ENCODE measurements at regions not wholly inside any gene's neighbourhood (a gene's known extent, or its start where the extent isn't known, plus 50 kb on each side); places are given as distances from the start of the nearest gene placed in this dataset.

GRCh38 chr4:28354880-28355656, 1494.4 kb downstream of the STIM2 start:
- DNase-seq: no peak

- no peak for DNase-seq
Observed at GRCh38 chr4:28357990-28358389, 1497.3 kb downstream of the STIM2 start.

- DNase-seq: no peak
Observed at GRCh38 chr4:28358606-28359005, 1498.0 kb downstream of the STIM2 start.

GRCh38 chr4:28360681-28361080, 1500.0 kb downstream of the STIM2 start:
- no peak for DNase-seq

- DNase-seq: no peak
Observed at GRCh38 chr4:28362169-28362568, 1501.5 kb downstream of the STIM2 start.

- DNase-seq: no peak
Observed at GRCh38 chr4:28369499-28369898, 1508.9 kb downstream of the STIM2 start.

- DNase-seq: no peak
Observed at GRCh38 chr4:28373191-28373590, 1512.5 kb downstream of the STIM2 start.

GRCh38 chr4:28373601-28374000, 1513.0 kb downstream of the STIM2 start:
- DNase-seq: no peak

- DNase-seq: no peak
Observed at GRCh38 chr4:28378109-28378830, 1517.6 kb downstream of the STIM2 start.

GRCh38 chr4:28385801-28386200, 1525.2 kb downstream of the STIM2 start:
- no peak for DNase-seq

GRCh38 chr4:28386776-28387175, 1526.1 kb downstream of the STIM2 start:
- no peak for DNase-seq

- no peak for DNase-seq
Observed at GRCh38 chr4:28388471-28388870, 1527.8 kb downstream of the STIM2 start.

GRCh38 chr4:28391877-28392276, 1531.2 kb downstream of the STIM2 start:
- DNase-seq: no peak

GRCh38 chr4:28402751-28403150, 1542.1 kb downstream of the STIM2 start:
- no peak for DNase-seq

GRCh38 chr4:28421221-28421620, 1560.6 kb downstream of the STIM2 start:
- DNase-seq: no peak

GRCh38 chr4:28426251-28426650, 1565.6 kb downstream of the STIM2 start:
- DNase-seq: no peak

GRCh38 chr4:28427306-28428085, 1566.9 kb downstream of the STIM2 start:
- no peak for DNase-seq

GRCh38 chr4:28432348-28433025, 1571.8 kb downstream of the STIM2 start:
- no peak for DNase-seq

GRCh38 chr4:28435314-28435713, 1574.7 kb downstream of the STIM2 start:
- no peak for DNase-seq

GRCh38 chr4:28436191-28437080, 1575.8 kb downstream of the STIM2 start:
- no peak for DNase-seq

- DNase-seq: no peak
Observed at GRCh38 chr4:28443371-28443770, 1582.7 kb downstream of the STIM2 start.

Data from SHP77 treated with DMSO at 0.1 percent for 48 hours (cell line).